Activated naive CD8-positive, alpha-beta T cell treated with anti-CD3 and anti-CD28 coated beads for 36 hours (primary cell): ENCODE measurements at regions not wholly inside any gene's neighbourhood (a gene's known extent, or its start where the extent isn't known, plus 50 kb on each side); places are given as distances from the start of the nearest gene placed in this dataset.

ENCODE experiments used
- DNase-seq: peaks from one replicate; pipeline ENCODE4 v3.0.0; 2021
- H3K27ac Mint-ChIP-seq: one replicate; pipeline ENCODE4 v1.8.0; 2022; ENCODE audit warnings: mild to moderate bottlenecking, moderate library complexity, mixed read lengths
- H3K27me3 Mint-ChIP-seq: one replicate; pipeline ENCODE4 v1.8.0; 2022; ENCODE audit warnings: mild to moderate bottlenecking, mixed read lengths
- H3K36me3 Mint-ChIP-seq: one replicate; pipeline ENCODE4 v1.8.0; 2021; ENCODE audit warnings: mild to moderate bottlenecking, mixed read lengths
- H3K4me1 Mint-ChIP-seq: one replicate; pipeline ENCODE4 v1.8.0; 2021; ENCODE audit warnings: mixed read lengths
- H3K4me3 Mint-ChIP-seq: one replicate; pipeline ENCODE4 v1.8.0; 2022; ENCODE audit warnings: mild to moderate bottlenecking, moderate library complexity, mixed read lengths
- H3K9me3 Mint-ChIP-seq: one replicate; pipeline ENCODE4 v1.8.0; 2022; ENCODE audit warnings: mixed read lengths

- no peak overlapping the region for H3K27ac Mint-ChIP-seq
- H3K9me3 Mint-ChIP-seq = peaks cover 3% of the 10 kb centered on the region
- no peaks in the 10 kb centered on the region for H3K4me1 Mint-ChIP-seq
- no peaks in the 10 kb centered on the region for H3K27me3 Mint-ChIP-seq
- no peak overlapping the region for H3K4me3 Mint-ChIP-seq
- DNase-seq = no peak
- no peaks in the 10 kb centered on the region for H3K36me3 Mint-ChIP-seq
Measured at GRCh38 chr9:26061948-26062575, 383.8 kb upstream of the TUSC1 start.

GRCh38 chr9:26058111-26058895, 380.1 kb upstream of the TUSC1 start:
- no peak for DNase-seq
- H3K4me3 Mint-ChIP-seq = no peak overlapping the region
- no peaks in the 10 kb centered on the region for H3K4me1 Mint-ChIP-seq

GRCh38 chr9:26057050-26057449, 378.8 kb upstream of the TUSC1 start:
- no peaks in the 10 kb centered on the region for H3K36me3 Mint-ChIP-seq
- no peaks in the 10 kb centered on the region for H3K27me3 Mint-ChIP-seq
- DNase-seq = no peak
- H3K4me3 Mint-ChIP-seq = no peak overlapping the region
- H3K9me3 Mint-ChIP-seq = peaks cover 3% of the 10 kb centered on the region
- no peaks in the 10 kb centered on the region for H3K4me1 Mint-ChIP-seq
- H3K27ac Mint-ChIP-seq = no peak overlapping the region

More at GRCh38 chr9:26058111-26058895, 380.1 kb upstream of the TUSC1 start:
- peaks cover 4% of the 10 kb centered on the region for H3K9me3 Mint-ChIP-seq
- no peak overlapping the region for H3K27ac Mint-ChIP-seq
- no peaks in the 10 kb centered on the region for H3K27me3 Mint-ChIP-seq
- no peaks in the 10 kb centered on the region for H3K36me3 Mint-ChIP-seq

GRCh38 chr9:26054600-26055520, 376.6 kb upstream of the TUSC1 start:
- Mint-ChIP-seq H3K36me3 (no peaks in the 10 kb centered on the region), H3K27me3 (no peaks in the 10 kb centered on the region), H3K4me3 (no peak overlapping the region), H3K27ac (no peak overlapping the region), H3K9me3 (peaks cover 6% of the 10 kb centered on the region), H3K4me1 (no peaks in the 10 kb centered on the region)
- DNase-seq = no peak

GRCh38 chr9:26053954-26054353, 375.7 kb upstream of the TUSC1 start:
- H3K27me3 Mint-ChIP-seq = no peaks in the 10 kb centered on the region
- H3K4me1 Mint-ChIP-seq = no peaks in the 10 kb centered on the region
- no peaks in the 10 kb centered on the region for H3K36me3 Mint-ChIP-seq
- H3K9me3 Mint-ChIP-seq = peaks cover 5% of the 10 kb centered on the region
- H3K4me3 Mint-ChIP-seq = no peak overlapping the region
- no peak overlapping the region for H3K27ac Mint-ChIP-seq
- DNase-seq = no peak

- no peak for DNase-seq
- no peak overlapping the region for H3K27ac Mint-ChIP-seq
Measured at GRCh38 chr9:26043431-26043830, 365.2 kb upstream of the TUSC1 start.

GRCh38 chr9:26034786-26035185, 356.5 kb upstream of the TUSC1 start:
- Mint-ChIP-seq H3K27ac (no peak overlapping the region), H3K9me3 (peaks cover 10% of the 10 kb centered on the region), H3K4me1 (no peaks in the 10 kb centered on the region), H3K27me3 (no peaks in the 10 kb centered on the region), H3K4me3 (no peak overlapping the region), H3K36me3 (no peaks in the 10 kb centered on the region)
- no peak for DNase-seq

More at GRCh38 chr9:26043431-26043830, 365.2 kb upstream of the TUSC1 start:
- Mint-ChIP-seq H3K36me3 (no peaks in the 10 kb centered on the region), H3K27me3 (no peaks in the 10 kb centered on the region), H3K4me3 (no peak overlapping the region), H3K9me3 (peaks cover 7% of the 10 kb centered on the region), H3K4me1 (no peaks in the 10 kb centered on the region)

- no peak for DNase-seq
- no peak overlapping the region for H3K4me3 Mint-ChIP-seq
- H3K27me3 Mint-ChIP-seq = no peaks in the 10 kb centered on the region
- no peaks in the 10 kb centered on the region for H3K36me3 Mint-ChIP-seq
- H3K9me3 Mint-ChIP-seq = peaks cover 6% of the 10 kb centered on the region
- no peak overlapping the region for H3K27ac Mint-ChIP-seq
- H3K4me1 Mint-ChIP-seq = no peaks in the 10 kb centered on the region
Measured at GRCh38 chr9:26033336-26033735, 355.1 kb upstream of the TUSC1 start.

GRCh38 chr9:26026423-26027100, 348.3 kb upstream of the TUSC1 start:
- H3K36me3 Mint-ChIP-seq = no peaks in the 10 kb centered on the region
- H3K4me3 Mint-ChIP-seq = no peak overlapping the region
- H3K9me3 Mint-ChIP-seq = peaks cover 5% of the 10 kb centered on the region
- no peaks in the 10 kb centered on the region for H3K4me1 Mint-ChIP-seq
- no peak overlapping the region for H3K27ac Mint-ChIP-seq
- DNase-seq = no peak
- no peaks in the 10 kb centered on the region for H3K27me3 Mint-ChIP-seq

- Mint-ChIP-seq H3K9me3 (peaks cover 16% of the 10 kb centered on the region), H3K36me3 (no peaks in the 10 kb centered on the region), H3K4me1 (no peaks in the 10 kb centered on the region), H3K27me3 (no peaks in the 10 kb centered on the region), H3K4me3 (no peak overlapping the region), H3K27ac (no peak overlapping the region)
- no peak for DNase-seq
Measured at GRCh38 chr9:26013199-26013598, 335.0 kb upstream of the TUSC1 start.

- H3K9me3 Mint-ChIP-seq = peaks cover 13% of the 10 kb centered on the region
- H3K4me3 Mint-ChIP-seq = no peak overlapping the region
- no peaks in the 10 kb centered on the region for H3K4me1 Mint-ChIP-seq
- H3K36me3 Mint-ChIP-seq = no peaks in the 10 kb centered on the region
- H3K27ac Mint-ChIP-seq = no peak overlapping the region
- DNase-seq = no peak
- no peaks in the 10 kb centered on the region for H3K27me3 Mint-ChIP-seq
Measured at GRCh38 chr9:26012797-26013196, 334.6 kb upstream of the TUSC1 start.

GRCh38 chr9:25994605-25995004, 316.4 kb upstream of the TUSC1 start:
- Mint-ChIP-seq H3K27ac (no peak overlapping the region), H3K4me3 (no peak overlapping the region), H3K27me3 (no peaks in the 10 kb centered on the region), H3K9me3 (peaks cover 18% of the 10 kb centered on the region), H3K36me3 (no peaks in the 10 kb centered on the region), H3K4me1 (no peaks in the 10 kb centered on the region)
- DNase-seq = no peak

GRCh38 chr9:25990376-25990775, 312.1 kb upstream of the TUSC1 start:
- no peaks in the 10 kb centered on the region for H3K4me1 Mint-ChIP-seq
- no peaks in the 10 kb centered on the region for H3K27me3 Mint-ChIP-seq
- no peaks in the 10 kb centered on the region for H3K36me3 Mint-ChIP-seq
- H3K9me3 Mint-ChIP-seq = peaks cover 28% of the 10 kb centered on the region
- DNase-seq = no peak
- no peak overlapping the region for H3K27ac Mint-ChIP-seq
- no peak overlapping the region for H3K4me3 Mint-ChIP-seq

GRCh38 chr9:25975667-25976066, 297.4 kb upstream of the TUSC1 start:
- no peaks in the 10 kb centered on the region for H3K36me3 Mint-ChIP-seq
- no peak overlapping the region for H3K4me3 Mint-ChIP-seq
- peaks cover 11% of the 10 kb centered on the region for H3K9me3 Mint-ChIP-seq
- H3K4me1 Mint-ChIP-seq = no peaks in the 10 kb centered on the region
- H3K27me3 Mint-ChIP-seq = no peaks in the 10 kb centered on the region
- no peak for DNase-seq
- no peak overlapping the region for H3K27ac Mint-ChIP-seq

- no peak overlapping the region for H3K4me3 Mint-ChIP-seq
- no peak for DNase-seq
- no peaks in the 10 kb centered on the region for H3K4me1 Mint-ChIP-seq
- no peak overlapping the region for H3K27ac Mint-ChIP-seq
- no peaks in the 10 kb centered on the region for H3K36me3 Mint-ChIP-seq
- peaks cover 4% of the 10 kb centered on the region for H3K9me3 Mint-ChIP-seq
- H3K27me3 Mint-ChIP-seq = no peaks in the 10 kb centered on the region
Measured at GRCh38 chr9:25964239-25964638, 286.0 kb upstream of the TUSC1 start.
